Right lobe of liver (tissue), 4 donors: ENCODE measurements at regions not wholly inside any gene's neighbourhood (a gene's known extent, or its start where the extent isn't known, plus 50 kb on each side); places are given as distances from the start of the nearest gene placed in this dataset.

ENCODE experiments used
- CTCF ChIP-seq, 4 donors: fragments of 200-600 bp in 3 of 4; fragments of 450-650 bp in 1 of 4; IDR thresholded peaks; one replicate each; pipeline versions ENCODE4 v1.5.1 to v1.8.0; 2016 to 2022; ENCODE audit warnings: antibody characterized with exemption in 4 of 4, mild to moderate bottlenecking in 2 of 4
- POLR2A ChIP-seq: fragments of 450-650 bp; IDR thresholded peaks from one replicate; pipeline ENCODE4 v1.6.1; 2017; ENCODE audit warnings: antibody characterized with exemption, mild to moderate bottlenecking
- donor health status: DM: no; HTN: no; CAD: no.
- donor health status: DM: no; HTN: no; CAD: no.
- donor health status: DM: no; HTN: yes; CAD: no.

GRCh38 chr1:193856261-193856660, 669.8 kb upstream of the B3GALT2 start:
- TF ChIP-seq POLR2A, result no peak
- TF ChIP-seq CTCF (IDR thresholded peaks at IDR 0.05), result no peak
